Duodenal mucosa (tissue), 2 donors: ENCODE measurements at regions not wholly inside any gene's neighbourhood (a gene's known extent, or its start where the extent isn't known, plus 50 kb on each side); places are given as distances from the start of the nearest gene placed in this dataset.
"Not testable (repeated sequence)": the region's sequence is repeated elsewhere in the genome, so short reads cannot be mapped to it uniquely, and the experiment has no call there.

Experiments used
- H3K27ac ChIP-seq: one replicate; pipeline ENCODE4 v1.7.0; 2013; ENCODE audit warnings: low read depth, low read length
- H3K27me3 ChIP-seq, 2 donors: one replicate each; pipeline ENCODE4 v1.7.0; 2013; ENCODE audit warnings: low read length in 2 of 2, control low read depth in 1 of 2; ENCODE audit not compliant: insufficient read depth in 2 of 2, control insufficient read depth in 1 of 2
- H3K36me3 ChIP-seq, 2 donors: one replicate each; pipeline ENCODE4 v1.7.0; 2013; ENCODE audit warnings: low read length in 2 of 2, control low read depth in 1 of 2; ENCODE audit not compliant: insufficient read depth in 2 of 2, control insufficient read depth in 1 of 2
- H3K4me1 ChIP-seq, 2 donors: one replicate each; pipeline ENCODE4 v1.7.0; 2013; ENCODE audit warnings: low read length in 2 of 2, control low read depth in 1 of 2; ENCODE audit not compliant: insufficient read depth in 2 of 2, control insufficient read depth in 1 of 2
- H3K4me3 ChIP-seq, 2 donors: one replicate each; pipeline ENCODE4 v1.7.0; 2013; ENCODE audit warnings: low read length in 2 of 2, low read depth in 1 of 2
- H3K9ac ChIP-seq, 2 donors: one replicate each; pipeline ENCODE4 v1.7.0; 2013; ENCODE audit warnings: low read length in 2 of 2, low read depth in 1 of 2
- H3K9me3 ChIP-seq, 2 donors: one replicate each; pipeline ENCODE4 v1.7.0; 2013; ENCODE audit warnings: low read length in 2 of 2, control low read depth in 1 of 2; ENCODE audit not compliant: control insufficient read depth in 1 of 2

DNA sequence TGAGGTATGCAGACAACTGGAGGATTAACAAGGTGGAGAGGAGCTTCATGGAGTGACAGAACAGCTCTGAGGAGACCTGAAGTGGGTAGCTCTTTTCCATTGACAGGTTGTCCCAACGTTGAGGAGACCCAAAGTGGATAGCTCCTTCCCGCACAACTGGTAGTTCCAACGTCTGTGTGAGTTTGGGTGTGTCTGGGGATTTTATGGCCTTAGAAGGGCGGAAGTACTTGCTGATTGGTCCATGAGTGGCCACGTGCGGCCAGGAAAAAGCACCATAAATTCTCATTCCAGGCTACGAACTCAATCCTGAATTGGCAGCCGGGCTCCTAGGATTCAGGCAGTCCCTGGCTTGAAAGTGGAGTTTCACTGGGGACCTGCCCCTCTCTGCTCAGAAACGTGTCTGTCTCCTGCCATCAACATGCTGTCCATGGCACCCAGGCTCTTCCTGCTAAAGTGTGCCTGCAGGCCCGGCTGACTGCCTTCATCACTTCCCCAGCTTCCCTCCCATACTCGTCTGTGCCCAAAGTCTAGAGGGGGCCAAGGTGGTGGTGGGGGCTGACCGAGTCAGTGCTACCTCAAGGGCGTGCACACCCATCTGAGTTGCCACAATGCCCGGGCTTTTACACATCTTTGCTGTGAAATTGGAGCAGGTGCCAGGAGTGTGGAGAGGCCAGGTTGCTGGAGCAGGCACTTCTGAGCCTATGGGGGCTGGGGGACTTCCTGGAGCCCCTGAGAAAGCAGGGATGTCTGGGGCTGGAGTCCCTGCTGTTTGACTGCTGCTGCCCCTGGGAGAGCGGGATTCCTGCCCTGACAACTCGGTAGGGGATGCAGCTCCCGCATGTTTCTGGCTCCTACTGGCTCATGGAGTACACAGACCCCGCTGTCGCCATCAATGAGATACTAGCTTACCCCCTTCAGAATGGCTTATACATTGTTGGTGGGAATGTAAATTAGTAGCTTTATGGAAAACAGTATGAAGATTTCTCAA lies 2034.6 kb upstream of the ACO1 start:
- no peaks in the 10 kb centered on the region for H3K4me1 ChIP-seq
- no peak overlapping the region for H3K27ac ChIP-seq
- H3K36me3 ChIP-seq: no peaks in the 10 kb centered on the region
- H3K9me3 ChIP-seq: peaks cover 3 to 7% of the 10 kb centered on the region in 2 donors
- no peaks in the 10 kb centered on the region for H3K27me3 ChIP-seq
- H3K9ac ChIP-seq: no peak overlapping the region
- H3K4me3 ChIP-seq: no peak overlapping the region

DNA sequence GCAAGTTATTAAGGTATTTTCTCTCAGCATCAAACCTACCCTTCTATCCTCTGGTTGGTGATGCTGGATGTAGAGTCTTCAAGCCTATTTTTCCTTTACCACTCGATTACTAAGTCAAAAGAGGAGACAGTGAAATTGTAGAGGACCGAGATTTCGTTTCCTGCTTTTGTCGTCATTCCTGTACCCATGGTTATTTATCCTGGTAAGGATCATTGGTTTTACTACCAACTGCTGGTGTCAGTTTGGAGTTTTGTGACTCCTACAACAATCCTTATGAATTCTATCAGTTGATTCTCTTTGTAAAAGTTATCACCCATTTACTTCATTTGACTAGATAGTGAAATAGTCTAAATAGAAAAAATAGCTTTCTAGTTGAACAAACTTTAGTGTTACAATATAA lies 2028.2 kb upstream of the ACO1 start:
- H3K27me3 ChIP-seq: no peaks in the 10 kb centered on the region
- no peaks in the 10 kb centered on the region for H3K36me3 ChIP-seq
- H3K4me1 ChIP-seq: no peaks in the 10 kb centered on the region
- H3K9ac ChIP-seq: no peak overlapping the region
- no peak overlapping the region for H3K4me3 ChIP-seq
- no peak overlapping the region for H3K27ac ChIP-seq
- H3K9me3 ChIP-seq: no peaks in the 10 kb centered on the region

DNA sequence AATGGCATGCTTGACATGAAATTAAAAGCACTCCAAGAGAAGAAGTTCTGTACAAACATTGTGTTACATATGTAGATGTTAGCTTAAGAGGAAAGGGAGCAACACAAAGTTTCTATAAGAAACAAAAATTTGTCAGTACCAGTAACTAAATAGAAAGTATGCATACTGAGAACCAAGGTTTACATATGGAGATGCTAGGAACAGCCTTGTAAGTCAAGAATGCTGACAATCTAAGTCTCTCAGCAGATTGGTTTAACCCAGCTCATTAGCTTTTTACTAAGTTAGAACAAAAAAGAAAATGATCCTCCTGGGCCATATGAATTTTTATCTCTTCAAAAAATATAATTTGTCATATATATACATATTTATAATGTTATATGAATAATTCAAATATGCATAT lies 2022.1 kb upstream of the ACO1 start:
- H3K27ac ChIP-seq: no peak overlapping the region
- H3K9ac ChIP-seq: no peak overlapping the region
- H3K4me1 ChIP-seq: no peaks in the 10 kb centered on the region

GRCh38 chr9:30366140-30366539 lies 2018.3 kb upstream of the ACO1 start:
- not testable (repeated sequence) for H3K27ac ChIP-seq, H3K36me3 ChIP-seq, H3K9ac ChIP-seq, H3K27me3 ChIP-seq, H3K4me3 ChIP-seq, H3K9me3 ChIP-seq, H3K4me1 ChIP-seq

More for the DNA sequence above, 2022.1 kb upstream of the ACO1 start:
- Histone ChIP-seq H3K27me3 (no peaks in the 10 kb centered on the region), H3K36me3 (no peaks in the 10 kb centered on the region), H3K9me3 (no peaks in the 10 kb centered on the region), H3K4me3 (no peak overlapping the region)

- H3K27ac ChIP-seq: no peak overlapping the region
- H3K9me3 ChIP-seq: no peaks in the 10 kb centered on the region
- no peaks in the 10 kb centered on the region for H3K27me3 ChIP-seq
- no peak overlapping the region for H3K9ac ChIP-seq
- H3K36me3 ChIP-seq: no peaks in the 10 kb centered on the region
- no peaks in the 10 kb centered on the region for H3K4me1 ChIP-seq
- no peak overlapping the region for H3K4me3 ChIP-seq
These were observed 2002.2 kb upstream of the ACO1 start for GRCh38 chr9:30382271-30382670.

- H3K9ac ChIP-seq: no peak overlapping the region
- H3K27ac ChIP-seq: no peak overlapping the region
- no peak overlapping the region for H3K4me3 ChIP-seq
- no peaks in the 10 kb centered on the region for H3K36me3 ChIP-seq
- no peaks in the 10 kb centered on the region for H3K27me3 ChIP-seq
- H3K4me1 ChIP-seq: no peaks in the 10 kb centered on the region
- H3K9me3 ChIP-seq: peaks cover 3 to 7% of the 10 kb centered on the region in 2 donors
These were observed 1974.2 kb upstream of the ACO1 start for GRCh38 chr9:30410273-30410672.

- Histone ChIP-seq H3K27me3 (no peaks in the 10 kb centered on the region), H3K9me3 (peaks cover 3 to 7% of the 10 kb centered on the region in 2 donors), H3K4me1 (no peaks in the 10 kb centered on the region), H3K9ac (no peak overlapping the region), H3K36me3 (no peaks in the 10 kb centered on the region), H3K27ac (no peak overlapping the region), H3K4me3 (no peak overlapping the region)
These were observed 1972.9 kb upstream of the ACO1 start for GRCh38 chr9:30411571-30411970.

DNA sequence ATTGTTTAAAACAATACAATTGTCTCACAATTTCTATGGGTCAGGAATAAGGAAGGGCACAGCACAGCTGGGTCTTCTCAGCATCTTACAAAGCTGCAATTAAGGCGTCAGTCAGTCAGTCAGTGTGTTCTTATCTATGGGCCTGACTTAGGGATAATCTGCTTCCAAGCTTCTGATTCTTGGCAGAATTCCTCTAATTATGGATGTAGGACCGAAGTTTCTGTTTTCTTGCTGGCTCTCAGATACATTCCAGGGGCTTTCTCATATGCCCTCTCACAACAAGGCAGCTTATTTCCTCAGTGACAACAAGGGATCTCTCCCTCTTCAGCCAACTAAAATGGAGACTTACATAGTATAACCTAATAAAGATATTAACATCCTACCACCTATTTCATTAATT lies 1925.3 kb upstream of the ACO1 start:
- H3K9ac ChIP-seq: no peak overlapping the region
- H3K4me3 ChIP-seq: no peak overlapping the region
- no peaks in the 10 kb centered on the region for H3K4me1 ChIP-seq
- H3K36me3 ChIP-seq: no peaks in the 10 kb centered on the region
- H3K27me3 ChIP-seq: no peaks in the 10 kb centered on the region
- no peak overlapping the region for H3K27ac ChIP-seq
- no peaks in the 10 kb centered on the region for H3K9me3 ChIP-seq

GRCh38 chr9:30476826-30477225 lies 1907.6 kb upstream of the ACO1 start:
- no peaks in the 10 kb centered on the region for H3K36me3 ChIP-seq
- no peaks in the 10 kb centered on the region for H3K4me1 ChIP-seq
- no peak overlapping the region for H3K4me3 ChIP-seq
- no peak overlapping the region for H3K9ac ChIP-seq
- no peak overlapping the region for H3K27ac ChIP-seq
- H3K9me3 ChIP-seq: no peaks in the 10 kb centered on the region
- H3K27me3 ChIP-seq: no peaks in the 10 kb centered on the region

DNA sequence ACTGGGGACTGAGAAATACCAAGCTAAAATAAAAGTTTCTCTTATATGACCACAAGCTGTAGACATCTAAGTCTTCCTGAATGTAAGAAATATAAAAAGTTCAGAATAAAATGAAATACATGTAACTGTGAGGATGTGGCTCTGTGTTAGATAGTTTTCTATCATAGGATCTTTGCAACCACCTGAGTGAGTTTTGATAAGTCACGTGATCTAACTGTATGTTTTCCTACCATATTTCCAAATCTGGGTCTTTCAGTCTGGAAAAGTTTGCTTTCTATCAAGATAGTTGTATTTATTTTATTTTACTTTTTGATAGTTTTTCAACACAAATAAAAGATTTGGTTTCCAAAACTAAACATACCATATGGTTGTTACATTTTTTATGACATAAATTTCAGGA lies 1905.8 kb upstream of the ACO1 start:
- Histone ChIP-seq H3K4me3 (no peak overlapping the region), H3K4me1 (no peaks in the 10 kb centered on the region), H3K27ac (no peak overlapping the region), H3K9me3 (no peaks in the 10 kb centered on the region), H3K36me3 (no peaks in the 10 kb centered on the region), H3K9ac (no peak overlapping the region), H3K27me3 (no peaks in the 10 kb centered on the region)
